Astrocyte of the spinal cord (primary cell): ENCODE measurements at regions not wholly inside any gene's neighbourhood (a gene's known extent, or its start where the extent isn't known, plus 50 kb on each side); places are given as distances from the start of the nearest gene placed in this dataset.

Experiments used
- DNase-seq: peaks from one replicate; pipeline ENCODE4 v3.0.0; 2011; ENCODE audit warnings: low read depth, low spot score
- H3K4me3 ChIP-seq: 2 replicates; pipeline ENCODE4 v1.5.1; 2011; ENCODE audit warnings: low read depth, mild to moderate bottlenecking, low read length, moderate library complexity
- in situ Hi-C: cut with HindIII; loops from 2 replicates; pipeline ENCODE4 v1.10.0; 2017; ENCODE audit warnings: low sequenced_read_pairs
- TF ChIP-seq, protein P1 (sequence below): IDR thresholded peaks from 2 replicates; pipeline ENCODE4 v1.5.1; 2012; ENCODE audit warnings: low read depth, mild to moderate bottlenecking, low read length, inconsistent platforms

- H3K4me3 ChIP-seq = no peak overlapping the region
- in situ Hi-C loops = no loop called here
- TF ChIP-seq, protein P1, sequence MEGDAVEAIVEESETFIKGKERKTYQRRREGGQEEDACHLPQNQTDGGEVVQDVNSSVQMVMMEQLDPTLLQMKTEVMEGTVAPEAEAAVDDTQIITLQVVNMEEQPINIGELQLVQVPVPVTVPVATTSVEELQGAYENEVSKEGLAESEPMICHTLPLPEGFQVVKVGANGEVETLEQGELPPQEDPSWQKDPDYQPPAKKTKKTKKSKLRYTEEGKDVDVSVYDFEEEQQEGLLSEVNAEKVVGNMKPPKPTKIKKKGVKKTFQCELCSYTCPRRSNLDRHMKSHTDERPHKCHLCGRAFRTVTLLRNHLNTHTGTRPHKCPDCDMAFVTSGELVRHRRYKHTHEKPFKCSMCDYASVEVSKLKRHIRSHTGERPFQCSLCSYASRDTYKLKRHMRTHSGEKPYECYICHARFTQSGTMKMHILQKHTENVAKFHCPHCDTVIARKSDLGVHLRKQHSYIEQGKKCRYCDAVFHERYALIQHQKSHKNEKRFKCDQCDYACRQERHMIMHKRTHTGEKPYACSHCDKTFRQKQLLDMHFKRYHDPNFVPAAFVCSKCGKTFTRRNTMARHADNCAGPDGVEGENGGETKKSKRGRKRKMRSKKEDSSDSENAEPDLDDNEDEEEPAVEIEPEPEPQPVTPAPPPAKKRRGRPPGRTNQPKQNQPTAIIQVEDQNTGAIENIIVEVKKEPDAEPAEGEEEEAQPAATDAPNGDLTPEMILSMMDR = no peak
- no peak for DNase-seq
Measured at GRCh38 chr5:118377420-118377819, 610.9 kb downstream of the DTWD2 start.

- H3K4me3 ChIP-seq = no peak overlapping the region
- peak; percentile 37 for DNase-seq
- in situ Hi-C loops = no loop called here
- TF ChIP-seq, protein P1 = no peak
Measured at GRCh38 chr5:118371973-118372831, 616.1 kb downstream of the DTWD2 start.

DNA sequence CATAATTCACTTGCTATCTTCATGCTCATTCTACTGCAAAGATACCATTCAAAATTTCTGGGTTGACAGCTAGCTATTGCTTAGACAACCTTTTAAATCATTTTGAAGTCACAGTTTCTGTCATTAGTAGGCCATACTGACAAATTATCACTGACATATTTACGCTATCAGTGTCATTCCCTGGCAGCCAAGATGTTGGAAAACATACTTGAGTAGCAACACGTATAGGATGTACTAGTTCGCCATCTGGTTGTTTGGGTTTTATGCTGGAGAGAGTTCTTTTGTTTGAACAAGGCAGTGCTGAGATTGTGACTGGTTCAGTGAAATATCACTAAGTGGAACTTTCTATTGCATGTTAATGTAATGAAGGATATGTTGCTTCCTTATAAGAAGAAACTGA is 621.9 kb downstream of the DTWD2 start:
- in situ Hi-C loops = no loop called here

DNA sequence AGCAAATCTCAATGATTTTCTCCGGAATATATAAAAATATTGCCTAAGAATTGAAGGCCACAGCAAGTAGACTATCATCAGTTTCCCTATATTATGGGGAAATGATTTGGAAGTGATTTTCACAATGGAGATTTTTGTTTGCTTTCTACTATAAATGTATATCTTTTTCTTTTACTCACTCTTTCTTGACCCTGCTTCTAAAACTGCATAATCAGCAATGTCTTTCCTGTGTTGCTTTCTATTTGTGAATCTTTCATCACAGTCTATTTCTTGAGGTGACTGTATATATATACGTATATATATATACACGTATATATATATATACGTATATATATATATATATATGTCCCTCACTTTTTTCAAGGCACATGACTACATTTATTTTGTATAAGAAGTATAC is 622.6 kb downstream of the DTWD2 start:
- in situ Hi-C loops = no loop called here
- no peak overlapping the region for H3K4me3 ChIP-seq
- DNase-seq = no peak
- TF ChIP-seq, protein P1 = no peak

More for the DNA sequence above, 621.9 kb downstream of the DTWD2 start:
- DNase-seq = no peak
- no peak overlapping the region for H3K4me3 ChIP-seq
- TF ChIP-seq, protein P1 = no peak

DNA sequence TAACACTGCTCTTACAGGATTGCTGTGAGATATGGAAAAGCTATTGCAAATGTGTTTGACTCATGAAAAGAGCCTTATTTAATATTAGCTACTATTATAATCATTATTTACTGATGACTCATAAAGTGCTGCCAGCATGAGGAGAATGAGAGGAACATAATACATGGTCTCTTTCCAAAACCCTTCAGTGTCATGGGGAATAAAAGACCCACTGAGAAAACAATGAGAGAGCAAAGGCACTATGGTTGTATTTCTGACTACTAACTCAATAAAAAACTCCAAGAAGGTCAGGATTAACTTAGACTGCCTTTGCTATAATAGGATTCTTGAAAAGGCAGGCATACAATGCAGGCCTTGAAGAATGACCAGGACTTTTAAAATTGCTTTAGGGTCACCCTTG is 633.5 kb downstream of the DTWD2 start:
- TF ChIP-seq, protein P1 = no peak
- peak; percentile 22 for DNase-seq
- H3K4me3 ChIP-seq = no peak overlapping the region
- in situ Hi-C loops = no loop called here

- no peak overlapping the region for H3K4me3 ChIP-seq
- in situ Hi-C loops = no loop called here
- TF ChIP-seq, protein P1 = no peak
- no peak for DNase-seq
Measured at GRCh38 chr5:118353970-118354369, 634.4 kb downstream of the DTWD2 start.
